ENCODE measurements at regions not wholly inside any gene's neighbourhood (a gene's known extent, or its start where the extent isn't known, plus 50 kb on each side); places are given as distances from the start of the nearest gene placed in this dataset.

- Histone ChIP-seq H3K79me2 (ENCODE audit: control insufficient read depth, insufficient read depth, low read length) (no peaks in the 10 kb centered on the region), H3K27ac (ENCODE audit: insufficient read depth, low read depth, low read length) (no peak overlapping the region), H3K9me1 (replicated peaks; ENCODE audit: control insufficient read depth, extremely low read depth, insufficient read depth, low read length) (no peaks in the 10 kb centered on the region), H3K9me3 (replicated peaks; ENCODE audit: control insufficient read depth, insufficient read depth, low read length) (no peaks in the 10 kb centered on the region), H4K20me1 (replicated peaks; ENCODE audit: control insufficient read depth, extremely low read depth, insufficient read depth, low read length) (no peaks in the 10 kb centered on the region), H3K9ac (replicated peaks; ENCODE audit: extremely low read depth, insufficient read depth, low read length) (no peak overlapping the region), H3K4me3 (replicated peaks in 1 of 3; ENCODE audit: insufficient read depth in 1 of 3, low read depth in 1 of 3, low read length in 3 of 3) (no peak overlapping the region), H3K4me2 (ENCODE audit: insufficient read depth, low read length) (no peak overlapping the region), H3K4me1 (ENCODE audit: control insufficient read depth, extremely low read depth, insufficient read depth, low read length) (no peaks in the 10 kb centered on the region), H3K27me3 (ENCODE audit: control insufficient read depth in 2 of 2, insufficient read depth in 2 of 2, low read length in 2 of 2) (no peaks in the 10 kb centered on the region), H2AFZ (ENCODE audit: low read depth, low read length) (no peak overlapping the region), H3K36me3 (ENCODE audit: control insufficient read depth in 2 of 2, extremely low read depth in 1 of 2, insufficient read depth in 2 of 2, low read length in 2 of 2) (no peaks in the 10 kb centered on the region)
- intact Hi-C loops (cut with micrococcal nuclease) (no loop called here), dilution Hi-C loops (cut with MboI; ENCODE audit: extremely low pct_ligation_motif_present, low sequenced_read_pairs) (no loop called here)
- CTCF ChIA-PET: no interaction called here
- no TSS peak for BruUV-seq (replicated peaks)
- TF ChIP-seq JUN (IDR thresholded peaks at IDR 0.05; ENCODE audit: borderline replicate concordance, insufficient read depth, insufficient read length, low read depth): no peak
- TF ChIP-seq POLR2A (IDR thresholded peaks at IDR 0.05; ENCODE audit: low read depth, low read length): no peak
- no peak for TF ChIP-seq GATA2 (IDR thresholded peaks at IDR 0.05; ENCODE audit: insufficient read depth, insufficient read length, low read depth, low read length)
- no peak for TF ChIP-seq POLR2AphosphoS5 (IDR thresholded peaks at IDR 0.05; ENCODE audit: insufficient read depth, low read depth, low read length)
- no peak for TF ChIP-seq MYC (IDR thresholded peaks at IDR 0.05; ENCODE audit: low read depth, low read length)
- no peak for TF ChIP-seq FOS (IDR thresholded peaks at IDR 0.05; ENCODE audit: borderline replicate concordance, insufficient read depth, low read length)
- no peak for TF ChIP-seq MAX (IDR thresholded peaks at IDR 0.05; ENCODE audit: insufficient read depth, insufficient read length)
- TF ChIP-seq CTCF (IDR thresholded peaks at IDR 0.05; ENCODE audit: extremely low read depth in 1 of 2, insufficient read depth in 1 of 2, low read depth in 1 of 2, low read length in 2 of 2): no peak
- no peak for TF ChIP-seq EZH2 (IDR thresholded peaks at IDR 0.05; ENCODE audit: borderline replicate concordance, low read depth, low read length, severe bottlenecking)
- POLR2A ChIA-PET: no interaction called here
- DNase-seq (ENCODE audit: low read depth, low spot score) (no peak), FAIRE-seq (no peak)
These were observed 578.1 kb downstream of the UQCRFS1 start for GRCh38 chr19:28634837-28635236.

All from endothelial cell of umbilical vein (primary cell).